Neural progenitor cell (in vitro differentiated cells): ENCODE measurements at regions not wholly inside any gene's neighbourhood (a gene's known extent, or its start where the extent isn't known, plus 50 kb on each side); places are given as distances from the start of the nearest gene placed in this dataset.

Source experiments
- EZH2 ChIP-seq: fragments of 200-600 bp; sonication (generic); IDR thresholded peaks from 2 replicates; pipeline ENCODE4 v1.6.1; 2017; ENCODE audit warnings: antibody characterized with exemption, mild to moderate bottlenecking, moderate library complexity
- EZH2phosphoT487 ChIP-seq: fragments of 200-600 bp; sonication (generic); IDR thresholded peaks from 2 replicates; pipeline ENCODE4 v1.6.1; 2017; ENCODE audit warnings: antibody characterized with exemption
- TF ChIP-seq, protein P1 (sequence below): fragments of 200-600 bp; sonication (generic); IDR thresholded peaks from 2 replicates; pipeline ENCODE4 v1.5.1; 2017; ENCODE audit warnings: antibody characterized with exemption, mild to moderate bottlenecking

DNA sequence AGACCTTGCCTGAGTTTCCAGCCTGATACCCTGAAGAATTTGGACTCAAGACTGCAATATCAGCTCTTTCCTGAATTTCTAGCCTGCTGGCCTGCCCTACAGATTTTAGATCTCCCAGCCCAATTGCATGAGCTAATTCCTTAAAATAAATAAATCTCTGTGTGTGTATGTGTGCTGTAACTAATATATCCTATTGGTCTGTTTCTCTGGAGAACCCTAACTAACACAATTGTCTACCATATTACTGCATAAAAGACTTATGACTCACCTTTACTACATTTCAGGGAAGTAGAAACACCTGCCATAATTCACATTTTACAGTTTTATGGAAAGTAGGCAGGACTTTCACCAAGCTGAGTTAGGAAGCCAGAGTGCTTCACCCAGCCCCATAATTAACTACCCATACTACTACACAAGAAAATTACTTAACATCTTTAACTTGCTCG, 90.7 kb upstream of the BEND6 start:
- TF ChIP-seq EZH2 (no peak), EZH2phosphoT487 (no peak)
- TF ChIP-seq, protein P1, sequence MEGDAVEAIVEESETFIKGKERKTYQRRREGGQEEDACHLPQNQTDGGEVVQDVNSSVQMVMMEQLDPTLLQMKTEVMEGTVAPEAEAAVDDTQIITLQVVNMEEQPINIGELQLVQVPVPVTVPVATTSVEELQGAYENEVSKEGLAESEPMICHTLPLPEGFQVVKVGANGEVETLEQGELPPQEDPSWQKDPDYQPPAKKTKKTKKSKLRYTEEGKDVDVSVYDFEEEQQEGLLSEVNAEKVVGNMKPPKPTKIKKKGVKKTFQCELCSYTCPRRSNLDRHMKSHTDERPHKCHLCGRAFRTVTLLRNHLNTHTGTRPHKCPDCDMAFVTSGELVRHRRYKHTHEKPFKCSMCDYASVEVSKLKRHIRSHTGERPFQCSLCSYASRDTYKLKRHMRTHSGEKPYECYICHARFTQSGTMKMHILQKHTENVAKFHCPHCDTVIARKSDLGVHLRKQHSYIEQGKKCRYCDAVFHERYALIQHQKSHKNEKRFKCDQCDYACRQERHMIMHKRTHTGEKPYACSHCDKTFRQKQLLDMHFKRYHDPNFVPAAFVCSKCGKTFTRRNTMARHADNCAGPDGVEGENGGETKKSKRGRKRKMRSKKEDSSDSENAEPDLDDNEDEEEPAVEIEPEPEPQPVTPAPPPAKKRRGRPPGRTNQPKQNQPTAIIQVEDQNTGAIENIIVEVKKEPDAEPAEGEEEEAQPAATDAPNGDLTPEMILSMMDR: no peak
